HG02623 (cell line): ENCODE measurements at regions not wholly inside any gene's neighbourhood (a gene's known extent, or its start where the extent isn't known, plus 50 kb on each side); places are given as distances from the start of the nearest gene placed in this dataset.
"Not testable (repeated sequence)": the region's sequence is repeated elsewhere in the genome, so short reads cannot be mapped to it uniquely, and the experiment has no call there.

Source experiments
- ATAC-seq: cut with Tn5 transposase; IDR thresholded peaks from one replicate; pipeline ENCODE4 v1.9.1; 2021; ENCODE audit warnings: moderate library complexity; ENCODE audit not compliant: unreplicated experiment

DNA sequence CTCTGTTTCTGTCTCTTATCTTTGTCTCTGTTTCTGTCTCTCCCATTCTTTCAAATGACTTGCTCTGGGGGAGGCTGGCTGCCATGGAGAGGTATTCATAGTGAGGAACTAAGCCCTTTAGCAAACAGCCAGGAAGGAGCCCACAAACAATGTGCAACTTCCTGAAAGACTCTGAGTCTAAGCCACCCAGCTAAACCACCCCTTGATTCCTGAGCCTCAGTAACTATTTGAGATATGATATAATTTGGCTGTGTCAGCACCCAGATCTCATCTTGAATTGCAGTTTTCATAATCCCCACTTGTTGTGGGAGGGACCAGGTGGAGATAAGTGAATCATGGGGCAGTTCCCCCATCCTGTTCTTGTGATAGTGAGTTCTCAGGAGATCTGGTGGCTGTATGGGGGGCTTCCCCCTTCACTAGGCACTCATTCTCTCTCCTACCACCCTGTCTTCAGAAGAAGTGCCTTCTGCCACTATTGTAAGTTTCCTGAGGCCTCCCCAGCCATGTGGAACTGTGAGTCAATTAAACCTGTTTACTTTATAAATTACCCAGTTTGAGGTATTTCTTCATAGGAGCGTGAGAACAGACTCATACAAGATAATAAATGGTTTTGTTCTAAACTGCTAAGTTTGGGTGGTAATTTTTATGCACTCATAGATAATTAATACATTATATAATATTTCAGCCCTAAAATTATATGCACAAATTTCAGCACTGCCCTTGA, 121.2 kb upstream of the FOXP2 start:
- ATAC-seq = no peak

DNA sequence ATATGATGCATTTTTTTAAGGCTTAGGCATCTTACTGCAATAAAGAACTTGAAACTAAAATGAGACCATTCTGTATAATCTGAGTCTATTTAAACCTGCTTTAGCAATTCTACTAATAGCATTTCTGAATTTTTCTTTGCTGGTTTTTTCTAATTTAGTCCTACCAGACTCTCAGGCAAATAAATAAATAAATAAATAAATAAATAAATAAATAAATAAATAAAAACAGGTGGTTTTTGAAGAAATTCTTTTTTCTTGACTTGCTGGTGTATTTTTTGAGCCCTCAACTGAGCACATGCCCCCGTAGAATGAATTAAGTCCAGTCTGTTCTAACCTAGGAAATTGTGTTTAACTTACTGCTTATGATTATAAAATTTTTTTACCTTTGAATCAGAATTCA, 134.7 kb upstream of the FOXP2 start:
- ATAC-seq = no peak

DNA sequence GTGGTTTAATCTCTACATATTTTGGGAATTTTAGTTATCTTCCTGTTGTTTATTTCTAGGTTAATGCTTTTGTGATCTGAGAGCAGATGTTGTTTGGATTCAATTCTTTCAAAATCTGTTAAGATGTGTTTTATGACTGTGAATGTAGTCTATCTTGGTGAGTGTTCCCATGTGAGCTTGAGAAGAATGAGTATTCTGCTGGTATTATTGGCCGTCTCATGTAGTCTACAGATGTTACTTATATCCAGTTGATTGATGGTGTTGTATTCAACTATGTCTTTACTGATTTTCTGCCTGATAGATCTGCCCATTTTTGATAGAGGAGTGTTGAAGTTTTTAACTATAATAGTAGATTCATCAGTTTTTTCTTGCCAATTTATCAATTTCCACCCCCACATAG, 141.4 kb upstream of the FOXP2 start:
- no peak for ATAC-seq

DNA sequence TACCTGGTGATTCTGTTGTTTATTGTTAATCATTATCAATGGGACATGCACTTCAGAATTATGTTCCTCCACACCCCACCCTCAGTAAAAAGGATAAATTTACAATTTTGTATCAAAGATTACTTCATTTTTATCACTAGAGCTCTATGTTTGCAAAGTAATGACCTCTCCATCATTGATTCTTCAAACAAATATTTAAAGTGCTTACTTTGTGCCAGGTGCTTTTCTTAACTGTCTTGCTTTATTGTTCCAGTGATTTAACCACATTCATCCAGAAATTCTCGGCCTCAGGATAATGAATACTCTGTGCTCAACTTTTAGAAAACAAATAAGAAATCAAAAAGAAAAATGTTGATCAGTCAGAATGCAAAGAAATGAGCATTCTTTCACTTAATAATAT, 144.9 kb upstream of the FOXP2 start:
- no peak for ATAC-seq

DNA sequence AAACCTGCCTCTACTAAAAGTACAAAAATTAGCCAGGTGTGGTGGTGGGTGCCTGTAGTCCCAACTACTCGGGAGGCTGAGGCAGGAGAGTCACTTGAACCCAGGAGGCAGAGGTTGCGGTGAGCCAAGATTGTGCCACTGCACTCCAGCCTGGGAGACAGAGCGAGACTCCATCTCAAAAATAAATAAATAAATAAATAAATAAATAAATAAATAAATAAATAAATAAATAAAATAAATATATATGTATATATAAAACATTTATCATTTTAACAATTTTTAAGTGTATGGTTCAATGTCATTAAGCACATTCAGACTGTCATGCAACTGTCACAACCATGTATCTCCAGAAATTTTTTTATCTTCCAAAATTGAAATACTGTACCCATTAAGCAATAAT, 147.1 kb upstream of the FOXP2 start:
- ATAC-seq = not testable (repeated sequence)

DNA sequence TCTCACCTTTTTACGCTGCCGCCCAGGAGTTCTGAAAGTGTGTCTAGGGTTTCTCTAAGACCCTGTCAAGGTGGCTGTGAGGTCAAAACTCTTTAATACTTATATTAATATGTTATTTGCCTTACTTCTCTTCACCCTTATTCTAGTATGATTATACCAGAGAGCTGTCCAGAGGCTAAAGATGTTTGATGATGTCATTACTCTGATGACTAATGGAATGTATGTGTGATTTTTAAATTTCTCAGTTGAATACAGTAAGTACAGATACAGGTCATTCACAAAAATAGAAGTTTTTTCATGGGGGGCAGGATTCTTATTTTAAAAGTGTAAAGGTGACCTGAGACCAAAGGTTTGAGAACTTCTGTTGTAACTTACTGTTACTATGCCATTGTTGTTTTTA, 150.6 kb upstream of the FOXP2 start:
- ATAC-seq = no peak

DNA sequence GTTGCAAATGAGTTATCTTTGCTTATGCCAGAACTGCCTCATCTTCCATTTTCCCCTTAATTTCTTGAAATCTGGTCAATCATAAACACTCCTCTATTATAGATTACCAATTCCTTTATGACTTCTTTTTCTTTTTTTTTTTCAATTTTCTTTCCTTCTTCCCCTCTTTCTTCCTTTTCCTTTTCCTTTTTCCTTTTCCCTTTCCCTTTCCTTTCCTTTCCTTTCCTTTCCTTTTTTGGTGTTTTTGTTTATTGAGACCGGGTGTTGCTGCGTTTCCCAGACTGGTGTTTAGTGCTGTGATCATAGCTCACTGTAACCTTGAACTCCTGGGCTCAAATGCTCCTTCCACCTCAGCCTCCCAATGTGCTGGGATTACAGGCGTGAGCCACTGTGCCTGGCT, 151.4 kb upstream of the FOXP2 start:
- ATAC-seq = no peak

DNA sequence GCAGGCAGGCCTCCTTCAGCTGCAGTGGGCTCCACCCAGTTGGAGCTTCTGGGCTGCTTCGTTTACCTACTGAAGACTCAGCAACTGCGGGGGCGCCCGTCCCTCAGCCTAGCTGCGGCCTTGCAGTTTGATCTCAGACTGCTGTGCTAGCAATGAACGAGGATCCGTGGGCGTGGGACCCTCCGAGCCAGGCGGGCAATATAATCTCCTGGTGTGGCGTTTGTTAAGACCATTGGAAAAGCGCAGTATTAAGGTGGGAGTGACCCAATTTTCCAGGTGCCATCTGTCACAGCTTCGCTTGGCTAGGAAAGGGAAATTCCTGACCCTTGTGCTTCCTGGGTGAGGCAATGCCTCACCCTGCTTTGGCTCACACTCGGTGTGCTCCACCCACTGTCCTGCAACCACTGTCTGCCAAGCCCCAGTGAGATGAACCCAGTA, 159.2 kb upstream of the FOXP2 start:
- ATAC-seq = no peak

DNA sequence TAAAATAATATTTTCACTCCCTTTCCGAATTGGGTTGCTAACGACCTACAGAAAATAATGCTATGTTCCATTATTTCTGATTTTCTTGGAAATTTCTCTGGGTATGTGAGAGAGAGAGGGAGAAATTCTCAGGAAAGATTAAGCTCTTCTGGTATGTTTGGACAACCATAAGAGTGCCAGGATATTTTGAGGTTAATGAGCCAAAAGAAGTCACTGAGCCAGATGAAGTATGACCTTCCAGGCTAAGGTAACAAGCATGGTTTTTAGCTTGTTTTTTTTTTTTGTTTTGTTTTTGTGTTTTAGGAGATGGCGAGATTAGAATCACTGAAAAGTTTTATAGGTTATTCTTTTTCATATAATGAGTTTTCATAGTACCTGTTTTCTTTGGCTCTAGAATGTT, 171.0 kb upstream of the FOXP2 start:
- no peak for ATAC-seq

DNA sequence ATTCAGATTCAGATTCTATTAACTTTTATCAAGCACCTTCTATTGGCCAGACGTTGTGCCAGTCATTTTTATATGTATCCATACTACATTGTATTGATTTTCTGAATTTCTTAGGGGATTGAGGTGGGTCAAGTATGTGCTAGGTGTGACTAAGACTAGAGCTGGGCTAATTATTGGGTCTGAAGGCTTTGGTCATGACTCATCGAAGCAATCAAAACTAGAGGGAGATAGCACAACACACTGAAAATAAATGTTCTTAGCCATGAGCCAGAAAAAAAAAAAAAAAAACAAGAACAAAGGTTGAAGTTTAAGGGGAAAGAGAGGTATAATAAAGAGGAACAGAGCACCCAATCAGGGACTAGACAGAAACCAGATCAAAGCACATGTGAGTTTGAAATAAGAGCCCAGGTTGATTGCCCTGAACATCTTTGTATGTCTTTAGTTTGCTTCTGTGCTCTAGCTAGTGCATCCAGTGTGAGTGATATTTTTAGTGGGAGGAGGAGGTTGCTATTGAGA, 171.6 kb upstream of the FOXP2 start:
- ATAC-seq = no peak

DNA sequence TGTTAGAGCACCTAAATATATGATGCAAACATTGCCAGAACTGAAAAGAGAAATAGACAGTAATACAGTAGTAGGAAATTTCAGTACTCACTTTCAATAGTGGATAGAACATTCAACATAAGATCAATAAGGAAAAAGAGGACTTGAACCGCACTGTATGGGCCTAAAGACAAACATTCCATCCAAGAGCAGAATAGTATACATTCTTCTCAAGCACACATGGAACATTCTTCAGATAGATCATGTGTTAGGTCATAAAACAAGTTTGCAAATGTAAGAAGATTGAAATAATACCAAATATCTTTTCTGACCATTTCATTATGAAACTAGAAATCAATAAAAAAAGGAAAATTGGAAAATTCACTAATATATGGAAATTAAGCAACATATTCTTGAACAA, 185.4 kb upstream of the FOXP2 start:
- ATAC-seq = no peak

DNA sequence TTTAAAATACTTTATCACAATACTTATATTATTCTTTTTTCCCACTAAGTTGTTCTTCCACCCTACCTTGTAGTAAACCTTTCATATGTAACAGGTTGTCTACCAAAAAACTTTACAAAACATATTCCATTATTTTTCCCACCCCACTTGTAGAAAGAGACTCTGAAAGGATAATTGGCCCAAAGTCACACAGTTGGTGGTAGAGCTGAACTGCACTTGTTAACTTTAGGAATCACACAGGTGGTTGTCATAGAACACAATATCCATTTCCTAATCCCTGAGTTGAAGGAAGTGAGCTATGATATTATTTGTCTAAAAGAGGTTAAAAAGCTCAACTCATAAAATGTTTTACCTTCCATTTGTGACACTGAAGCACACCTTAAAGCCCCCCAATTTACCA, 188.8 kb upstream of the FOXP2 start:
- no peak for ATAC-seq

DNA sequence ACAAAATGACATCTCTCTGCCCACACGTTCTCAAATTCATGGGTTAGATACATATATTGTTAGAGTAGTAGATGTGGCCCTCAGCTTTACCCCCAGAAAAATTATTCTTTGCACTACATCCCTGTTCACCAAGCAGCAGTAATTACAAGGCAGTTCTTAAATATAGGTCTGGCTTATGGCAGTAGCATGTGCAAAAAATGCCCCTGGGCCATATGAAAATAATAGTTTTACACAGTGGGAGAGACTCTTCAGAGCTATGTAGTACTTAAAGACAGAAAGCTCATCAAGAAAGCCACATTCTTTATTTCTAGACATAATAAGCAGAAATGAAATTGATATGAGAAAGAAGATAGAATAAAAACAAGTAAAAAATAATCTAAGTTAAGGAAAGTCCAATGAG, 196.3 kb upstream of the FOXP2 start:
- ATAC-seq = no peak

DNA sequence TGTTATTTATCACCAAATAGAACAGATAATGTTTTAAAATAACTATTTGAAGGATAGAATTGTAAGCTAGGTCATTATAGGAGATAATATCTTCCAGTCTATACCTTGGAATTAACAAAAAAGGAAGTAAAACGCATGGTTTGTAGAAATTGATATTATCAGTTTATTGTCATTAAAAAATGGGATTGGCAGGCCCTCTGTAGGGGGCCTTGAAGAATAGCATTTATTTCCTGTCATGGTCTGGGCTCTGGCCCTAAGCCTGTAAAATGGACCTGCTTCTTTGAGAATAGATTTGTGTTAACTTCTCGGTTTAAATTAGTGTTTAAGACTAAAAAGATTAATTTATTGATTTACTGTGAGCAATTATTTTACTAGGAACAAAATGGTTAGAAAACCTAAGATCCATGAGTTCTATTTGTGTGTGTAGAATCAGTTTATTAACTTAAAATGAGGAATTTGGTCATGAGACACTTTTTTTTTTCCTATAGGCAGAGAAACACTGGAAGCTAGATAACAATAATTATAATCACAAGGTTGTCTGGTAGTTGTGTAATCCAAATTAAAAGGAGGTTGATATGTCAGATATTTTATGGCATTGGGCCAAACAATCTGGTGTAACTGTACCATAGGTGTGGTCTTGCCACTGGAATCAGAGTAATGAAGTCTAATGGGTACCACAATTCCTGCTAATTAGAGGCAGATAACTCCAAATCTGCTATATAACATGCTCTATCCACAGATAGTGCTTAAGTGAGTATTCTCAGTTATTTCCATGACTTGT, 197.4 kb upstream of the FOXP2 start:
- ATAC-seq = no peak

DNA sequence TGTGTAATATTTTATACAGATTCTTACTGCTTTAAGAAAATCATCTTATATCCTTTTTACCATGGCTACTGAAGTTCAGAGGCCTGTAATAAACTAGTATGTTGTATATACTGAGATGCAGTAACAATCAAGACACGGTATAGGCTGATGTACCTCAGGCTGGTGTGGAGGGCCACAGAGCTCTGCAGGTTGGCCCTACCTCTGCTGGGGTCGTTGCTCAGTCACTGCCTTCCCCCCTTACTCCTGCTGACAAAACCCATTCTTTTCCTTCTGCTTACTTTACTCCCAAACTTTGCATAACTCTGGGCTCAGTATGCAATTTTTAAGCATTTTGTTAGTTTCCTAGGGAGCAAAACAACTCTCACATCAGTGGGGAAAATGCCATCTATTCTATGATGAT, 200.1 kb upstream of the FOXP2 start:
- no peak for ATAC-seq

DNA sequence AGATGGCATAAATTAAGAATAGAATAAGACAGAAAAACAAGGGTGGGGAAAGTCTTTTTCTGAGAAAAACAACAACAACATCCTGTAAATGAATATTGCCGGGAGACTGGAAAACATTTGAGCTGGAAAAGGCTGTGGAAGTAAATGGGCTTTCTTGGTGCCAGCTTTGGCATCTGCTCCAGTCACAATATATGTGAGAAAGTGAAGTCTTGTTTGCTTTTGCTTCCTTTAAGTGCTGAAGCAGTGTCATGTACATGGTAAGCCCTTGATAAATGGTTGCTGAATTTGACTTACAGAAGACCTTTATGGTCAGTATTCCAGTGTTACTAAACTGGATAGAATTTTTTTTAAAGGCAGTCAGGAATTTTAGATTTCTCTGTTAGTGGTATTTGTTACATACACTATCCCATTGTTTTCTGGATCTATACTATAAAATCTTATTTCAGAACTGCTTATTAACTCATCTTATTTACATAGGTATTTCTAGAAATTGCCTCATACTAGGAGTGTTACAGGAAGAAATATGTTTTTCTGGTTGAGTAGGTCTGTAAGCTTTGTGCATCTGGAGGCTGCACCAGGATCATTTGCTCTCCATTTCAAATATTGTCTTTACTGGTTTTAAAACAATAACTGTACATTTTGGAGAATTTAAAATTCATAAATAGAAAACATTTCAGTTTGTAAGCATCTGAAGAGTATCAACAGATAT, 201.7 kb upstream of the FOXP2 start:
- no peak for ATAC-seq

DNA sequence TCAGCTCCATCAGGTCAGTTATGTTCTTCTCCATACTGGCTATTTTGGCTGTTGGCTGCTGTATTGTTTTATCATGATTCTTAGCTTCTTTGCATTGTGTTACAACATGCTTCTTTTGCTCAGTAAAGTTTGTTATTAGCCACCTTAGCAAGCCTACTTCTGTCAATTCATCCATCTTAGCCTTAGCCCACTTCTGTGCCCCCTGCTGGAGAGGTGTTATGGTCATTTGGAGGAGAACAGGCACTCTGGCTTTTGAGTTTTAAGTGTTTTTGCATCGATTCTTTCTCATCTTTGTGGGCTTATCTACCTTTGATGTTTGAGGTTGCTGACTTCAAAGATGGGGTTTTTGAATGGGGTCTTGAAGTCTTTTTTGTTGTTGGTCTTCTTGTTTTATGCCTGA, 204.6 kb upstream of the FOXP2 start:
- ATAC-seq = no peak

DNA sequence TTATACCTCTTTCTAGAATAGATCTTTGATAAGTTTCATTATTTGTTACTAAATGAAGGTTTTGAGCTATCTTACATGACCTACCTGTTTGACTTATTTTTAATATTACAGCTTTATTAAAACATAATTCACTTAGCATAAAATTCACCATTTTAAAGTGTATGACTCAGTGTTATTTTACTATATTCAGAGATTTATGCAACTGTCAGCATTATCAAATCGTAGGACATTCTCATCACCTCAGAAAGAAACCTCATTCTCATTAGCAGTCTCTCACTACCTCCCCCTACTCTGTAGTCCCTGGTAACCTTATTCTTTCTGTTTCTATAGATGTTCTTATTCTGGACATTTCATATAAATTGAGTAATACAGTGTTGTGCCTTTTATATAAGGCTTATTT, 207.9 kb upstream of the FOXP2 start:
- ATAC-seq = no peak

DNA sequence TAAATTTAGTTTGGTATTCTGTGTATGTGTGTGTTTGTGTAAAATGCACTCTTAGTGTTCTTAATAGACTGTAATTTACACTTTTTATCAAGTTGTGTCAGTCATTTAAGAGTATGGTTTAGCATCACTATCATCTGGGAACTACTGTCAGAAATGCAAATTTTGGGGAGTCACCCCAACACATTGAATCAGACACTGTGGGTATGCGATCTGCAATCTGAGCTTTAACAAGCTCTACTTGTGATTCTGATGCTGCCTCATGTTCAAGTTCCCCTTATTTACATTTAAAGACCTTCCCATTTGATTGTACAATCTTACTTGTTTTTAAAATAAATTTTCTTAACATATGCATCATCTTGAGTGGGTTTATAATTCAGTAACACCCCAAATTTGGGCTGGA, 218.1 kb upstream of the FOXP2 start:
- no peak for ATAC-seq

DNA sequence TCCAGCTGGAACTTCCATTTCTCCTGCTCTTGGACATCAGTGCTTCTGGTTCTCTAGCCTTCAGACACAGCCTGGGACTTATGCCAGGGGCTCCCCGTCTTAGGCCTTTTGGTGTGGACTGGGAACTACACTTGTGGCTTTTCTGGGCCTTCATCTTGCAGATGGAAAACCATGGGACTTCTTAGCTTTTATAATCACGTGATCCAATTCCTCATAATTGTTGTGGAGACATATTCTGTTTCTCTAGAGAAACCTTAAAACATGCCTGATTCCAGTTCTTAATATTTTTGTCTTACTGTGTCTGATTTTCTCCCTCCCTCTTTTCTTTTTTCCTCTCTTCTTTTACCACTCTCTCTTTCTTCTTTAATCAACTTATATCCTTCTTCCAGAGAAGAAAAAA, 224.2 kb upstream of the FOXP2 start:
- ATAC-seq = no peak

DNA sequence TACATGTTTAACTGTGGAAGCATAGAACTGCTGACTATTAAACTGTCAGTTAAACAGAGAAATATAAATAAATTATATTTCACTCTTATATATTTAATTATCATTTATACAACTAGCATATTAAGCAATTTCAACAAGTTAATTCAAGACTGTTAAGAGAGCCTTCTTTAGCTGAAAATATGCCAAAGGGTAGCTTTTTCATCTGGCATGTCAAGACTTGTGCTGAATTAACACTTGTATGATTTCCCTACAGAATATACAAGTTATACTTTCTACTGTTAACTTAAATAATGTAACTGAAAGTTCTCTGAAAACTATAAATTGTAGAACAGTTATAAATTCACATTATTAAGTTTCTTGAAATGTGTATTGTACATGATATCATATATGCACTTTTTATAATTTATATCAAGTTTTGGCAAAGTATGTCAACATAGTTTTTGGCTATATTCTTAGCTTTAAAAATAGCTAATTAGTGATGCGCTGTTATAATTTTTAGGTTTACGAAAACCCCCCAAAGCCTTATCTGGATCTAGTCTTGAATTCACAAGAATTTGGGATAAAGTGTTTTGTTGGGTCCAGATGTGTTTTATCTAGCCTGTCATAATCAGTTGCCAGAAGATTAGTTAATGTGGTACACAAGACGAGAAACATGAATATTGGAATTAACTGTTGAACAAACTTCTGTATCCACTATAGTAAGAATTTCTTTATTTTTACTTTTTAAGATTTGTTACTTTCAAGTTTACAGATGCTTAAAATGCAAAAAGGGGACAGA, 231.1 kb upstream of the FOXP2 start:
- no peak for ATAC-seq
